HG03175 (cell line): ENCODE measurements at regions not wholly inside any gene's neighbourhood (a gene's known extent, or its start where the extent isn't known, plus 50 kb on each side); places are given as distances from the start of the nearest gene placed in this dataset.
"Not testable (repeated sequence)": the region's sequence is repeated elsewhere in the genome, so short reads cannot be mapped to it uniquely, and the experiment has no call there.

Experiments
- ATAC-seq: cut with Tn5 transposase; IDR thresholded peaks from one replicate; pipeline ENCODE4 v1.9.1; 2021; ENCODE audit warnings: mild to moderate bottlenecking, moderate library complexity; ENCODE audit not compliant: unreplicated experiment

GRCh38 chr4:112940336-112940735 lies 109.1 kb upstream of the ANK2 start:
- ATAC-seq = no peak

- no peak for ATAC-seq
Measured at GRCh38 chr4:112942077-112942476, 107.4 kb upstream of the ANK2 start.

GRCh38 chr4:112942997-112943396 lies 106.5 kb upstream of the ANK2 start:
- no peak for ATAC-seq

GRCh38 chr4:112944006-112944405 lies 105.4 kb upstream of the ANK2 start:
- no peak for ATAC-seq

- ATAC-seq = no peak
Measured at GRCh38 chr4:112946127-112946526, 103.3 kb upstream of the ANK2 start.

GRCh38 chr4:112947616-112948015 lies 101.8 kb upstream of the ANK2 start:
- ATAC-seq = no peak

GRCh38 chr4:112951362-112952312 lies 97.8 kb upstream of the ANK2 start:
- no peak for ATAC-seq

GRCh38 chr4:112952313-112952700 lies 97.1 kb upstream of the ANK2 start:
- ATAC-seq = no peak

- no peak for ATAC-seq
Measured at GRCh38 chr4:112953262-112953661, 96.2 kb upstream of the ANK2 start.

- no peak for ATAC-seq
Measured at GRCh38 chr4:112954286-112954685, 95.2 kb upstream of the ANK2 start.

- ATAC-seq = no peak
Measured at GRCh38 chr4:112956484-112956896, 93.0 kb upstream of the ANK2 start.

GRCh38 chr4:112957764-112958163 lies 91.7 kb upstream of the ANK2 start:
- ATAC-seq = not testable (repeated sequence)

GRCh38 chr4:112966701-112967488 lies 82.6 kb upstream of the ANK2 start:
- ATAC-seq = no peak

GRCh38 chr4:112968451-112969159 lies 80.8 kb upstream of the ANK2 start:
- no peak for ATAC-seq

GRCh38 chr4:112970903-112971302 lies 78.5 kb upstream of the ANK2 start:
- no peak for ATAC-seq

- ATAC-seq = no peak
Measured at GRCh38 chr4:112973750-112974251, 75.7 kb upstream of the ANK2 start.

GRCh38 chr4:112975567-112976355 lies 73.7 kb upstream of the ANK2 start:
- ATAC-seq = no peak

GRCh38 chr4:112978691-112979472 lies 70.6 kb upstream of the ANK2 start:
- ATAC-seq = no peak

GRCh38 chr4:112979881-112980421 lies 69.5 kb upstream of the ANK2 start:
- ATAC-seq = no peak
